Tibial nerve (tissue), 3 donors: ENCODE measurements at regions not wholly inside any gene's neighbourhood (a gene's known extent, or its start where the extent isn't known, plus 50 kb on each side); places are given as distances from the start of the nearest gene placed in this dataset.

Source experiments
- CTCF ChIP-seq, 5 experiments: fragments of 200-600 bp in 3 of 5; fragments of 450-650 bp in 2 of 5; sonication (generic) in 3 of 5; IDR thresholded peaks; one replicate each; pipeline ENCODE4 v1.5.1; 2016 to 2019; ENCODE audit warnings: antibody characterized with exemption in 5 of 5, mild to moderate bottlenecking in 3 of 5, moderate library complexity in 2 of 5
- POLR2A ChIP-seq, 2 donors: fragments of 450-650 bp; IDR thresholded peaks; one replicate each; pipeline ENCODE4 v1.6.1; 2017; ENCODE audit warnings: antibody characterized with exemption in 2 of 2, mild to moderate bottlenecking in 2 of 2, moderate library complexity in 2 of 2

- TF ChIP-seq CTCF (IDR thresholded peaks at IDR 0.05) (no peak), POLR2A (IDR thresholded peaks at IDR 0.05) (no peak)
Observed at GRCh38 chrX:46256875-46257274, 288.3 kb downstream of the ZNF674 start.
